CD14-positive monocyte (primary cell): ENCODE measurements at regions not wholly inside any gene's neighbourhood (a gene's known extent, or its start where the extent isn't known, plus 50 kb on each side); places are given as distances from the start of the nearest gene placed in this dataset.

Experiments
- DNase-seq, 3 donors: peaks; one replicate each; pipeline ENCODE4 v3.0.0-alpha.2; 2011 to 2022
- H2AFZ ChIP-seq: 2 replicates; pipeline ENCODE4 v1.6.0; 2012; ENCODE audit warnings: mild to moderate bottlenecking, low read depth, low read length, inconsistent platforms; ENCODE audit not compliant: insufficient read depth, poor library complexity, severe bottlenecking
- H3K27ac ChIP-seq, 2 donors: 1 replicate in 1 of 2; 2 replicates in 1 of 2; pipeline ENCODE4 v1.5.1; 2012 to 2013; ENCODE audit warnings: low read length in 2 of 2, control low read depth in 1 of 2, inconsistent platforms in 1 of 2, low read depth in 1 of 2, mild to moderate bottlenecking in 1 of 2
- H3K27me3 ChIP-seq, 2 donors: one replicate each; pipeline versions ENCODE4 v1.6.0 to v1.6.1; 2011 to 2013; ENCODE audit warnings: low read length in 2 of 2; ENCODE audit not compliant: control insufficient read depth in 2 of 2, insufficient read depth in 2 of 2
- H3K36me3 ChIP-seq, 2 donors: replicated peaks in 1 of 2; 1 replicate in 1 of 2; 2 replicates in 1 of 2; pipeline versions ENCODE4 v1.5.1 to v1.6.1; 2012 to 2013; ENCODE audit warnings: low read length in 2 of 2, control low read depth in 1 of 2, inconsistent platforms in 1 of 2, mild to moderate bottlenecking in 1 of 2; ENCODE audit not compliant: insufficient read depth in 2 of 2, control insufficient read depth in 1 of 2
- H3K4me1 ChIP-seq, 2 donors: 1 replicate in 1 of 2; 2 replicates in 1 of 2; pipeline versions ENCODE4 v1.5.1 to v1.6.1; 2012 to 2013; ENCODE audit warnings: low read length in 2 of 2, control low read depth in 1 of 2, inconsistent platforms in 1 of 2, mild to moderate bottlenecking in 1 of 2, moderate library complexity in 1 of 2; ENCODE audit not compliant: insufficient read depth in 2 of 2, control insufficient read depth in 1 of 2
- H3K4me2 ChIP-seq: replicated peaks from 2 replicates; pipeline ENCODE3; 2012; ENCODE audit warnings: low read length, moderate library complexity, mild to moderate bottlenecking; ENCODE audit not compliant: poor library complexity, severe bottlenecking; ENCODE audit errors: extremely low read depth
- H3K4me3 ChIP-seq, 3 experiments: fragments of 200-600 bp in 1 of 3; sonication (generic) in 1 of 3; replicated peaks in 1 of 3; 1 replicate in 2 of 3; 2 replicates in 1 of 3; pipeline ENCODE4 v1.5.1; 2011 to 2013; ENCODE audit warnings: low read length in 3 of 3, mild to moderate bottlenecking in 3 of 3, control low read depth in 2 of 3, low read depth in 2 of 3, inconsistent platforms in 1 of 3, moderate library complexity in 1 of 3
- H3K79me2 ChIP-seq: 2 replicates; pipeline ENCODE4 v1.6.0; 2012; ENCODE audit warnings: mild to moderate bottlenecking, control low read depth, inconsistent platforms, low read length, moderate library complexity; ENCODE audit not compliant: insufficient read depth
- H3K9ac ChIP-seq: 2 replicates; pipeline ENCODE4 v1.6.0; 2017; ENCODE audit warnings: low read length, mild to moderate bottlenecking; ENCODE audit not compliant: insufficient read depth, poor library complexity, severe bottlenecking
- H3K9me3 ChIP-seq, 2 donors: replicated peaks in 1 of 2; 1 replicate in 1 of 2; 2 replicates in 1 of 2; pipeline versions ENCODE4 v1.5.1 to v1.6.1; 2012 to 2013; ENCODE audit warnings: low read length in 2 of 2, control low read depth in 1 of 2; ENCODE audit not compliant: control insufficient read depth in 1 of 2, insufficient read depth in 1 of 2
- H4K20me1 ChIP-seq: 2 replicates; pipeline ENCODE4 v1.6.0; 2012; ENCODE audit warnings: mild to moderate bottlenecking, low read length, control low read depth, moderate library complexity; ENCODE audit not compliant: insufficient read depth
- H3K27ac Mint-ChIP-seq, 7 donors: one replicate each; pipeline ENCODE4 v1.8.0; 2020; ENCODE audit warnings: mild to moderate bottlenecking in 7 of 7, mixed read lengths in 7 of 7, moderate library complexity in 6 of 7, inconsistent platforms in 2 of 7
- H3K27me3 Mint-ChIP-seq, 3 donors: one replicate each; pipeline ENCODE4 v1.8.0; 2021 to 2022; ENCODE audit warnings: low read depth in 3 of 3, mild to moderate bottlenecking in 3 of 3, mixed read lengths in 3 of 3, moderate library complexity in 3 of 3, inconsistent platforms in 1 of 3
- H3K36me3 Mint-ChIP-seq, 2 donors: one replicate each; pipeline ENCODE4 v1.8.0; 2020; ENCODE audit warnings: mixed read lengths in 2 of 2, inconsistent platforms in 1 of 2, mild to moderate bottlenecking in 1 of 2
- H3K4me1 Mint-ChIP-seq: one replicate; pipeline ENCODE4 v1.8.0; 2020; ENCODE audit warnings: mild to moderate bottlenecking, mixed read lengths
- H3K4me3 Mint-ChIP-seq, 2 donors: one replicate each; pipeline ENCODE4 v1.8.0; 2020; ENCODE audit warnings: mild to moderate bottlenecking in 2 of 2, mixed read lengths in 2 of 2, moderate library complexity in 1 of 2
- H3K9me3 Mint-ChIP-seq, 7 donors: one replicate each; pipeline ENCODE4 v1.8.0; 2020 to 2022; ENCODE audit warnings: mixed read lengths in 7 of 7, mild to moderate bottlenecking in 6 of 7, moderate library complexity in 6 of 7, inconsistent platforms in 2 of 7
- CTCF ChIP-seq: fragments of 200-600 bp; IDR thresholded peaks from one replicate; pipeline ENCODE4 v1.8.0; 2022; ENCODE audit warnings: antibody characterized with exemption, mild to moderate bottlenecking
- WGBS: methylation state at CpG from one replicate; pipeline ENCODE4 v1.1.5; 2013; ENCODE audit warnings: missing lambda C conversion rate; ENCODE audit not compliant: insufficient coverage; 5-methylcytosine and 5-hydroxymethylcytosine counted together
- intact Hi-C, 2 donors: fragments of 100-400 bp; cut with micrococcal nuclease; formaldehyde crosslinking; loops; one replicate each; pipeline versions ENCODE4 v1.15.0 to v1.15.1; 2023

GRCh38 chr3:161156936-161157335 is 51.8 kb upstream of the B3GALNT1 start:
- Histone ChIP-seq H3K4me1 (no peaks in the 10 kb centered on the region), H3K4me3 (no peak overlapping the region), H3K4me2 (no peak overlapping the region), H3K9me3 (peaks cover under 1 to 5% of the 10 kb centered on the region in 2 donors), H2AFZ (no peak overlapping the region), H3K9ac (no peak overlapping the region), H4K20me1 (no peaks in the 10 kb centered on the region), H3K36me3 (no peaks in the 10 kb centered on the region), H3K27me3 (no peaks in the 10 kb centered on the region), H3K27ac (no peak overlapping the region), H3K79me2 (no peaks in the 10 kb centered on the region)
- intact Hi-C loops, result no loop called here
- WGBS, result 100% methylated on average over 3 of the region's 5 CpGs
- peaks cover 1 to 7% (median 3%) of the 10 kb centered on the region in 7 donors for H3K9me3 Mint-ChIP-seq
- no peak for DNase-seq
- H3K4me3 Mint-ChIP-seq, result no peak overlapping the region
- no peak for TF ChIP-seq CTCF
- H3K36me3 Mint-ChIP-seq, result no peaks in the 10 kb centered on the region
- H3K4me1 Mint-ChIP-seq, result no peaks in the 10 kb centered on the region
- peaks cover 0 to 4% (median 0%) of the 10 kb centered on the region in 3 donors for H3K27me3 Mint-ChIP-seq
- no peak overlapping the region for H3K27ac Mint-ChIP-seq

GRCh38 chr3:161161603-161162002 is 56.5 kb upstream of the B3GALNT1 start:
- 97% methylated on average over 12 of the region's 20 CpGs for WGBS
- no peak overlapping the region for H3K9ac ChIP-seq
- no peak overlapping the region for H2AFZ ChIP-seq
- DNase-seq, result no peak
- no peaks in the 10 kb centered on the region for H3K79me2 ChIP-seq
- no peak overlapping the region for H3K4me3 ChIP-seq
- intact Hi-C loops, result no loop called here
- H3K4me1 ChIP-seq, result no peaks in the 10 kb centered on the region
- H3K36me3 Mint-ChIP-seq, result no peaks in the 10 kb centered on the region
- H3K36me3 ChIP-seq, result no peaks in the 10 kb centered on the region
- no peak overlapping the region for H3K4me3 Mint-ChIP-seq
- H3K4me1 Mint-ChIP-seq, result no peaks in the 10 kb centered on the region
- TF ChIP-seq CTCF, result no peak
- H3K27me3 Mint-ChIP-seq, result peaks cover 0 to 4% (median 0%) of the 10 kb centered on the region in 3 donors
- no peak overlapping the region for H3K27ac ChIP-seq
- H3K4me2 ChIP-seq, result no peak overlapping the region
- H4K20me1 ChIP-seq, result no peaks in the 10 kb centered on the region
- H3K27me3 ChIP-seq, result no peaks in the 10 kb centered on the region
- H3K27ac Mint-ChIP-seq, result no peak overlapping the region
- H3K9me3 ChIP-seq, result peaks cover 10 to 19% of the 10 kb centered on the region in 2 donors
- H3K9me3 Mint-ChIP-seq, result peaks cover 0 to 22% (median 10%) of the 10 kb centered on the region in 7 donors
